GM20431 (cell line): ENCODE measurements at regions not wholly inside any gene's neighbourhood (a gene's known extent, or its start where the extent isn't known, plus 50 kb on each side); places are given as distances from the start of the nearest gene placed in this dataset.

Experiments used
- in situ Hi-C: fragments of 300-500 bp; cut with MseI, MboI; formaldehyde crosslinking; loops from one replicate; pipeline ENCODE4 v1.15.0; 2020; ENCODE audit warnings: low sequenced_read_pairs; ENCODE audit not compliant: unreplicated experiment

GRCh38 chr2:155714983-155715382 is 617.5 kb downstream of the NR4A2 start:
- in situ Hi-C loops, result no loop called here

GRCh38 chr2:155708071-155708470 is 624.5 kb downstream of the NR4A2 start:
- in situ Hi-C loops, result no loop called here

- in situ Hi-C loops, result no loop called here
Observed at GRCh38 chr2:155703917-155704316, 628.6 kb downstream of the NR4A2 start.

GRCh38 chr2:155703048-155703447 is 629.5 kb downstream of the NR4A2 start:
- in situ Hi-C loops, result no loop called here

- in situ Hi-C loops, result no loop called here
Observed at GRCh38 chr2:155701721-155702120, 630.8 kb downstream of the NR4A2 start.

GRCh38 chr2:155696571-155696970 is 636.0 kb downstream of the NR4A2 start:
- in situ Hi-C loops, result no loop called here

- in situ Hi-C loops, result no loop called here
Observed at GRCh38 chr2:155695505-155695904, 637.0 kb downstream of the NR4A2 start.

- in situ Hi-C loops, result no loop called here
Observed at GRCh38 chr2:155692856-155693255, 639.7 kb downstream of the NR4A2 start.

GRCh38 chr2:155692106-155692505 is 640.4 kb downstream of the NR4A2 start:
- in situ Hi-C loops, result no loop called here

GRCh38 chr2:155690785-155691184 is 641.7 kb downstream of the NR4A2 start:
- in situ Hi-C loops, result no loop called here

GRCh38 chr2:155689791-155690190 is 642.7 kb downstream of the NR4A2 start:
- in situ Hi-C loops, result no loop called here

- in situ Hi-C loops, result no loop called here
Observed at GRCh38 chr2:155687181-155687580, 645.3 kb downstream of the NR4A2 start.

- in situ Hi-C loops, result no loop called here
Observed at GRCh38 chr2:155679647-155680046, 652.9 kb downstream of the NR4A2 start.

- in situ Hi-C loops, result no loop called here
Observed at GRCh38 chr2:155675920-155676319, 656.6 kb downstream of the NR4A2 start.

- in situ Hi-C loops, result no loop called here
Observed at GRCh38 chr2:155665704-155666103, 666.8 kb downstream of the NR4A2 start.

GRCh38 chr2:155663265-155663664 is 669.3 kb downstream of the NR4A2 start:
- in situ Hi-C loops, result no loop called here

GRCh38 chr2:155662224-155662623 is 670.3 kb downstream of the NR4A2 start:
- in situ Hi-C loops, result no loop called here

GRCh38 chr2:155653176-155653575 is 679.3 kb downstream of the NR4A2 start:
- in situ Hi-C loops, result no loop called here

GRCh38 chr2:155651851-155652250 is 680.7 kb downstream of the NR4A2 start:
- in situ Hi-C loops, result no loop called here

GRCh38 chr2:155645791-155646190 is 686.7 kb downstream of the NR4A2 start:
- in situ Hi-C loops, result no loop called here

GRCh38 chr2:155643056-155643775 is 689.3 kb downstream of the NR4A2 start:
- in situ Hi-C loops, result no loop called here

GRCh38 chr2:155633887-155634570 is 698.5 kb downstream of the NR4A2 start:
- in situ Hi-C loops, result no loop called here
